Kidney epithelial cell (primary cell): ENCODE measurements at regions not wholly inside any gene's neighbourhood (a gene's known extent, or its start where the extent isn't known, plus 50 kb on each side); places are given as distances from the start of the nearest gene placed in this dataset.

Experiments
- DNase-seq: peaks from one replicate; pipeline ENCODE4 v3.0.0-alpha.2; 2010; ENCODE audit warnings: low read depth
- H3K27me3 ChIP-seq: 2 replicates; pipeline ENCODE4 v1.6.0; 2011; ENCODE audit warnings: low read length; ENCODE audit not compliant: control insufficient read depth, insufficient read depth
- H3K36me3 ChIP-seq: 2 replicates; pipeline ENCODE4 v1.5.1; 2011; ENCODE audit warnings: low read length; ENCODE audit not compliant: control insufficient read depth, insufficient read depth
- H3K4me3 ChIP-seq: 2 replicates; pipeline ENCODE4 v1.5.1; 2011; ENCODE audit warnings: low read depth, mild to moderate bottlenecking, control low read depth, low read length
- CTCF ChIP-seq: IDR thresholded peaks from 2 replicates; pipeline ENCODE4 v1.5.1; 2011; ENCODE audit warnings: mild to moderate bottlenecking, moderate library complexity, low read length, control low read depth, inconsistent platforms; ENCODE audit not compliant: insufficient read depth, poor library complexity, severe bottlenecking

DNA sequence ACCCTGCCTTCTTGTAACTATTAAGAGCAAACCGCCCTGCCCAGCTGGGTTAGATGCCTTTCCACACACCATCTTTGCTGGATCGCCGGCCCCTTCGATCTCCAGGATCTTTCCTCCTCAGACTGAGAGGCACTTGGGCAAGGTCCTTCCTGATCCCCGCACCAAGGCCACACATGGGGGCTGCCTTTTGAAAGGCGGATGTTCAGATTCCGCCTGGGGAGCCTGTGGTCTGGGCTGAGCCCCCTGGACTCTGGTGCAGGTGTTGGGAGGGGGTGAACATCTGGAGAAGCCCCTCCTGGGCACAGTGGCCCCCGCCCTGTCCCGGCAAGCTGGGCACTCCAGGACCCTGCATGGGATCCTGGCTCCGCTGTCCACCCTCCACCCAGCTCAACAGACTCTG is 135.4 kb upstream of the HDAC4 start:
- H3K36me3 ChIP-seq: no peaks in the 10 kb centered on the region
- no peak for DNase-seq
- no peak for TF ChIP-seq CTCF
- no peak overlapping the region for H3K4me3 ChIP-seq
- H3K27me3 ChIP-seq: no peaks in the 10 kb centered on the region

GRCh38 chr2:239535413-239536144 is 134.8 kb upstream of the HDAC4 start:
- H3K36me3 ChIP-seq: no peaks in the 10 kb centered on the region
- no peak overlapping the region for H3K4me3 ChIP-seq
- no peak for DNase-seq
- H3K27me3 ChIP-seq: no peaks in the 10 kb centered on the region
- no peak for TF ChIP-seq CTCF

DNA sequence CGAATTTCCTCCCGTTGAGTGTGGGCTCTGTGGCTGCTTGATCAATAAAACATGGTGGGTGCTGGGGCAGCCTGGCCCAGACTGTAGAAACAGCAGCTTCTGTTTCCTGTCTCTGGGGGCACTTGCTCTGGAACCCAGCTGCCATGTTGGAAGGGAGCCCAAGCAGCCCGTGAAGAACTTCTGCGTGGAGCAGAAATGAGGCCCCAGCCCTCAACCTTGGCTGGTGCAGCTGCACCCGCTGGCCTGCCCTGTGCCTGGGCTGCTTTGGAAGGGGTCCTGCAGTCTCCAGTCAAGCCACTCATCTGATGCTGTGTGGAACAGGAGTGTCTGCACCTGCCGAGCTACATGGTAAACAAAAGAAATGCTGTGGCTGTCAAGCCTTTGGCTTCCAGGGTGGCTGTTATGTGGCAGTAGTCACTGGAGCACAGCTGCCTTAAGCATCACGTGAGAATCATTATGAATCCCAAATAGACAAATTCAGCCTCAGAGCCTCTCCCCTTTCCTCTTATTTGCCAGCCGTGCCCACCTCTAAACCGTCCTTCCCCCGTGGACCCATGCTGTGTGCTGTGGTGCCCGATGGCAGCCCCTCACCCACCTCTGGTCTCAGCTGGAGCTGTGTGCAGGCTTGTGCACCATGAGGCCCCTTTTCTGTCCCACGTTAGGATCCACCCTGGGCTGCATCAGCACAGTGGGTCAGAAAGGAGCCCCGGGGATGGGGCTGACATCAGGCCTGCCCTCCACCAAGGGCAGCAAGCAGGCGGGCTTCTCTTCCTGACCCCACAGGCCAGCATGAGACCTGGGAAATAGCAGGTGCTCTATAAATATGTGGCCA is 134.0 kb upstream of the HDAC4 start:
- no peak for TF ChIP-seq CTCF

DNA sequence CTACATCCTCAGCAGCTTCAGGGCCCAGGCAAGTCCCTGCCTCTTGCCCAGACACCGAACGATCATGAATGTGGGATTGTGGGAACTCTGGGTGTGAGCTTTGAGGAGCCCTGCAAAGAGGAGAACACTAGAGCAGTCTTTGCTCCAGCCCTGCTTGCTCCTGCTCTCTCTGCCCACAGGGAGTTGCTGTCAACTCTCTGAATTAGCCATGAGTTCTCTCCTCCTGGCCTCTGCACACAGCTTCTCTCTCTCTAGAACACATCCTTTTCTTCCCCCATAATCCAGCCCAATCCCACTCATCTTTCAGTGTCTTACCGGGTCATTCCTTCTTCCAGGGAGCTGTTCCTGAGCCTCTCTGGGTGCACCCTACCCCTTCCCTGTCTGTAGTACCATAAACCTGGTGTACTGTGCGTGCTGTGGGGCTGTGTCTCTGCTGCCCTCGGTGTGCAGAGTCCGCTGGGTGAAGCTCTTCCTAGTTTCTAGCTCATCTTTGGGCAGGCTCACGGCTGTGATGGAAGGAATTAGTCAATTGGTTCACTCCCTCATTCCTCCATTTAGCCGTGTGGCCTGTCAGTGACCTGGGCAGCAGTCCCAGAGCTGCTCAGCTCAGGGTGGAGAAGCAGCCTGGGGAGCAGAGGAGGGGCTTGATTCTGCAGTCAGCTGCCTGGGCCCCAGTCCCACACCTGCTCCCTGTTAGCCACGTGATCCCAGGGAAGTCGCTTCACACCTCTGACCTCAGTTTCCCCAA is 132.9 kb upstream of the HDAC4 start:
- TF ChIP-seq CTCF: no peak
- no peak for DNase-seq
- Histone ChIP-seq H3K36me3 (no peaks in the 10 kb centered on the region), H3K4me3 (no peak overlapping the region), H3K27me3 (no peaks in the 10 kb centered on the region)

More for the DNA sequence above, 134.0 kb upstream of the HDAC4 start:
- H3K27me3 ChIP-seq: no peaks in the 10 kb centered on the region
- no peaks in the 10 kb centered on the region for H3K36me3 ChIP-seq
- no peak for DNase-seq
- H3K4me3 ChIP-seq: no peak overlapping the region

GRCh38 chr2:239532859-239533258 is 132.0 kb upstream of the HDAC4 start:
- H3K27me3 ChIP-seq: no peaks in the 10 kb centered on the region
- no peak for TF ChIP-seq CTCF
- DNase-seq: no peak
- no peak overlapping the region for H3K4me3 ChIP-seq
- no peaks in the 10 kb centered on the region for H3K36me3 ChIP-seq
